ENCODE measurements at regions not wholly inside any gene's neighbourhood (a gene's known extent, or its start where the extent isn't known, plus 50 kb on each side); places are given as distances from the start of the nearest gene placed in this dataset.

DNA sequence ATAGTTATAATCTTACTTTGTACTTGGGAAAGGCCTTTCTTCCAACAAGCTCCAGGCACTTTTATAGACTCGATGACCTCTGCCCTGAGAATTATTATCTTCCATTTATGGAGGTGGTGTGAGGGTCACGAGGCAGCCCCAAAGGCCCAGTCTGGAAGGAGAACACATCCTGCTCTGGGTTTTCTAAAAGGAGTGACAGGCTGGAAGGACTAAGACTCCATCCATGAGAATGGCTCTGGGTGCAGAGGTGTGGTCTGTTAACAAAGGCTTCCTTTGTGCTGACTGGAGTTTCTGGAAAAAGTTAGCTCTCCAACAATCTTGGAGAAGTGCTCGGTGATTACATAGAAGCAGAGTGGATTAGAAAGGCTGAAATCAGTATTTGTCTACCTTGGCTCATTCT is 74.7 kb upstream of the SESN3 start:
- H3K79me1 ChIP-seq (ENCODE audit: insufficient read depth, low read depth, low read length, poor library complexity, severe bottlenecking): no peaks in the 10 kb centered on the region
- H3K23me2 ChIP-seq (ENCODE audit: insufficient read length, low read depth, low read length, poor library complexity, severe bottlenecking): no peaks in the 10 kb centered on the region
- H2BK12ac ChIP-seq (ENCODE audit: insufficient read length, low read depth, low read length): no peak overlapping the region
- no peaks in the 10 kb centered on the region for H4K20me1 ChIP-seq (ENCODE audit: control insufficient read depth, insufficient read depth, insufficient read length)
- no CpG with 5 or more reads among the region's 3 CpGs for WGBS (ENCODE audit: extremely low coverage, insufficient read length, low lambda C conversion rate)
- peaks cover 5% of the 10 kb centered on the region for H3K27me3 Mint-ChIP-seq (ENCODE audit: low read depth)
- no peak overlapping the region for H3K4me2 ChIP-seq (ENCODE audit: insufficient read depth, insufficient read length, low read length)
- no peak overlapping the region for H2BK15ac ChIP-seq (ENCODE audit: low read depth, low read length)
- no peak overlapping the region for H2BK5ac ChIP-seq (ENCODE audit: insufficient read length, low read length)
- TF ChIP-seq, protein P1, sequence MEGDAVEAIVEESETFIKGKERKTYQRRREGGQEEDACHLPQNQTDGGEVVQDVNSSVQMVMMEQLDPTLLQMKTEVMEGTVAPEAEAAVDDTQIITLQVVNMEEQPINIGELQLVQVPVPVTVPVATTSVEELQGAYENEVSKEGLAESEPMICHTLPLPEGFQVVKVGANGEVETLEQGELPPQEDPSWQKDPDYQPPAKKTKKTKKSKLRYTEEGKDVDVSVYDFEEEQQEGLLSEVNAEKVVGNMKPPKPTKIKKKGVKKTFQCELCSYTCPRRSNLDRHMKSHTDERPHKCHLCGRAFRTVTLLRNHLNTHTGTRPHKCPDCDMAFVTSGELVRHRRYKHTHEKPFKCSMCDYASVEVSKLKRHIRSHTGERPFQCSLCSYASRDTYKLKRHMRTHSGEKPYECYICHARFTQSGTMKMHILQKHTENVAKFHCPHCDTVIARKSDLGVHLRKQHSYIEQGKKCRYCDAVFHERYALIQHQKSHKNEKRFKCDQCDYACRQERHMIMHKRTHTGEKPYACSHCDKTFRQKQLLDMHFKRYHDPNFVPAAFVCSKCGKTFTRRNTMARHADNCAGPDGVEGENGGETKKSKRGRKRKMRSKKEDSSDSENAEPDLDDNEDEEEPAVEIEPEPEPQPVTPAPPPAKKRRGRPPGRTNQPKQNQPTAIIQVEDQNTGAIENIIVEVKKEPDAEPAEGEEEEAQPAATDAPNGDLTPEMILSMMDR (conservative IDR thresholded peaks at IDR 0.05): no peak
- peaks cover 5 to 11% (median 6%) of the 10 kb centered on the region in 3 experiments; a peak in 6 of 7 replicates for H3K36me3 Mint-ChIP-seq (ENCODE audit: insufficient read depth in 1 of 3, low read depth in 3 of 3)
- H3K18ac ChIP-seq (ENCODE audit: insufficient read length, low read depth, low read length): no peak overlapping the region
- no peak overlapping the region for H2AFZ ChIP-seq (ENCODE audit: low read length)
- no peak overlapping the region for H3T11ph ChIP-seq (ENCODE audit: low read length)
- no peak overlapping the region for H3K23ac ChIP-seq (ENCODE audit: insufficient read length, low read depth, low read length)
- H3K27ac Mint-ChIP-seq: 0 out of 7 replicates have a peak overlapping the region, but pooled peaks of 1 of the 3 experiments have one; percentile 58
- no peaks in the 10 kb centered on the region; the same call in 1 of the 2 replicates for H3K4me1 ChIP-seq (ENCODE audit: insufficient read depth, low read length)
- H4K5ac ChIP-seq (ENCODE audit: insufficient read length, low read depth, low read length): no peak overlapping the region
- H3K9ac ChIP-seq (ENCODE audit: extremely low read depth, insufficient read length, low read length): no peak overlapping the region
- peaks cover 26 to 31% of the 10 kb centered on the region in 2 experiments for H3K4me1 Mint-ChIP-seq
- H3K9me3 ChIP-seq (ENCODE audit: control insufficient read depth, low read depth, low read length): no peaks in the 10 kb centered on the region
- H3K4me3 Mint-ChIP-seq: no peak overlapping the region
- no peak for DNase-seq
- H3K4ac ChIP-seq (ENCODE audit: low read depth, low read length): no peak overlapping the region
- no peak overlapping the region for H3K56ac ChIP-seq (ENCODE audit: insufficient read length, low read depth, low read length)
- no peaks in the 10 kb centered on the region for H3K79me2 ChIP-seq (ENCODE audit: insufficient read depth, low read length)
- H3K14ac ChIP-seq (ENCODE audit: insufficient read depth, low read length): no peak overlapping the region
- peaks cover 8 to 11% of the 10 kb centered on the region in 2 experiments for H3K9me3 Mint-ChIP-seq
- H4K91ac ChIP-seq (ENCODE audit: insufficient read length, low read depth, low read length): no peak overlapping the region
- no peak overlapping the region for H2BK120ac ChIP-seq (ENCODE audit: low read depth, low read length, poor library complexity, severe bottlenecking)
- H3K27ac ChIP-seq (ENCODE audit: insufficient read length, low read depth, low read length): no peak overlapping the region
- H2BK20ac ChIP-seq (ENCODE audit: low read depth, low read length, poor library complexity, severe bottlenecking): no peak overlapping the region
- no peaks in the 10 kb centered on the region for H3K27me3 ChIP-seq (ENCODE audit: insufficient read depth, low read length)
- no peak overlapping the region for H2AK5ac ChIP-seq (ENCODE audit: insufficient read length, low read length)
- H4K8ac ChIP-seq (replicated peaks; ENCODE audit: insufficient read length, low read depth, low read length): no peak overlapping the region
